Uterus (tissue), 3 donors: ENCODE measurements at regions not wholly inside any gene's neighbourhood (a gene's known extent, or its start where the extent isn't known, plus 50 kb on each side); places are given as distances from the start of the nearest gene placed in this dataset.
"Not testable (repeated sequence)": the region's sequence is repeated elsewhere in the genome, so short reads cannot be mapped to it uniquely, and the experiment has no call there.

Experiments used
- DNase-seq, 2 donors: peaks; one replicate each; pipeline ENCODE4 v3.0.0-alpha.2; 2019 to 2020
- H3K27ac ChIP-seq, 2 donors: fragments of 200-600 bp; sonication (generic); 1 replicate in 1 of 2; 2 replicates in 1 of 2; pipeline ENCODE4 v1.5.1; 2016 to 2018
- H3K27me3 ChIP-seq, 2 donors: fragments of 200-600 bp; sonication (generic); one replicate each; pipeline ENCODE4 v1.5.1; 2018 to 2019; ENCODE audit warnings: control low read depth in 1 of 2
- H3K36me3 ChIP-seq, 2 donors: fragments of 200-600 bp; sonication (generic); one replicate each; pipeline ENCODE4 v1.5.1; 2019; ENCODE audit warnings: control low read depth in 1 of 2
- H3K4me1 ChIP-seq, 2 donors: fragments of 200-600 bp; sonication (generic); one replicate each; pipeline ENCODE4 v1.5.1; 2018 to 2019; ENCODE audit warnings: control low read depth in 1 of 2
- H3K4me3 ChIP-seq, 2 donors: fragments of 200-600 bp; sonication (generic); 1 replicate in 1 of 2; 2 replicates in 1 of 2; pipeline ENCODE4 v1.5.1; 2018 to 2019; ENCODE audit warnings: mild to moderate bottlenecking in 1 of 2
- H3K9me3 ChIP-seq, 2 donors: fragments of 200-600 bp; sonication (generic); one replicate each; pipeline ENCODE4 v1.5.1; 2019; ENCODE audit warnings: control low read depth in 1 of 2
- POLR2A ChIP-seq, 2 donors: fragments of 450-650 bp; IDR thresholded peaks; one replicate each; pipeline ENCODE4 v1.6.1; 2016; ENCODE audit warnings: antibody characterized with exemption in 2 of 2, mild to moderate bottlenecking in 1 of 2, moderate library complexity in 1 of 2
- intact Hi-C: fragments of 100-400 bp; cut with DNase I; formaldehyde crosslinking; loops from one replicate; pipeline ENCODE4 v1.15.1; 2023; ENCODE audit warnings: low total_unique reads
- TF ChIP-seq, protein P1 (sequence below), 4 experiments: fragments of 200-600 bp in 2 of 4; fragments of 450-650 bp in 2 of 4; sonication (generic) in 2 of 4; IDR thresholded peaks; one replicate each; pipeline ENCODE4 v1.5.1; 2016 to 2019; ENCODE audit warnings: antibody characterized with exemption in 4 of 4, mild to moderate bottlenecking in 2 of 4, moderate library complexity in 1 of 4
- donor health status: DM: yes; HTN: yes; CAD: no.

DNA sequence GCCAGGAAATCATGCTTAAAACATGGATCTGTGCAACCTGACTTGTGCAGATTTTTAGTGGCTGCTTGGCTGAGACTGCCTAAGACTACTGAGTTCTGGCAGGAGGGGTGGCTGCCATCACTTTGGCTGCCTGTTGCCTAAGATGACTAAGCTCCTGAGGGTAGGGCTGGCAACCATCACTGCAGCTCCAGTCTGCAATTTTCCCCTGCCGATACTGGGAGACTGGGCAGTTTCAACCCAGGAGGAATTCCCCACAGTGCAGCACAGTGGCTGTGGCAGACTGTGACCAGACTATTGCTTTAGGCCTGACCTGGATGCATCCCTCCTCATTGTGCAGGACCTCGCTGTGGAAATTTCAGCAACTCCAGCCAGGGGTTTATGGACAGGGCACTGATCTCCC, 544.9 kb downstream of the ANKRD50 start:
- no peak for DNase-seq
- Histone ChIP-seq H3K27me3 (no peaks in the 10 kb centered on the region), H3K36me3 (no peaks in the 10 kb centered on the region), H3K4me3 (no peak overlapping the region), H3K4me1 (no peaks in the 10 kb centered on the region), H3K9me3 (no peaks in the 10 kb centered on the region), H3K27ac (no peak overlapping the region)
- intact Hi-C loops = no loop called here
- TF ChIP-seq, protein P1, sequence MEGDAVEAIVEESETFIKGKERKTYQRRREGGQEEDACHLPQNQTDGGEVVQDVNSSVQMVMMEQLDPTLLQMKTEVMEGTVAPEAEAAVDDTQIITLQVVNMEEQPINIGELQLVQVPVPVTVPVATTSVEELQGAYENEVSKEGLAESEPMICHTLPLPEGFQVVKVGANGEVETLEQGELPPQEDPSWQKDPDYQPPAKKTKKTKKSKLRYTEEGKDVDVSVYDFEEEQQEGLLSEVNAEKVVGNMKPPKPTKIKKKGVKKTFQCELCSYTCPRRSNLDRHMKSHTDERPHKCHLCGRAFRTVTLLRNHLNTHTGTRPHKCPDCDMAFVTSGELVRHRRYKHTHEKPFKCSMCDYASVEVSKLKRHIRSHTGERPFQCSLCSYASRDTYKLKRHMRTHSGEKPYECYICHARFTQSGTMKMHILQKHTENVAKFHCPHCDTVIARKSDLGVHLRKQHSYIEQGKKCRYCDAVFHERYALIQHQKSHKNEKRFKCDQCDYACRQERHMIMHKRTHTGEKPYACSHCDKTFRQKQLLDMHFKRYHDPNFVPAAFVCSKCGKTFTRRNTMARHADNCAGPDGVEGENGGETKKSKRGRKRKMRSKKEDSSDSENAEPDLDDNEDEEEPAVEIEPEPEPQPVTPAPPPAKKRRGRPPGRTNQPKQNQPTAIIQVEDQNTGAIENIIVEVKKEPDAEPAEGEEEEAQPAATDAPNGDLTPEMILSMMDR (IDR thresholded peaks at IDR 0.05) = no peak

DNA sequence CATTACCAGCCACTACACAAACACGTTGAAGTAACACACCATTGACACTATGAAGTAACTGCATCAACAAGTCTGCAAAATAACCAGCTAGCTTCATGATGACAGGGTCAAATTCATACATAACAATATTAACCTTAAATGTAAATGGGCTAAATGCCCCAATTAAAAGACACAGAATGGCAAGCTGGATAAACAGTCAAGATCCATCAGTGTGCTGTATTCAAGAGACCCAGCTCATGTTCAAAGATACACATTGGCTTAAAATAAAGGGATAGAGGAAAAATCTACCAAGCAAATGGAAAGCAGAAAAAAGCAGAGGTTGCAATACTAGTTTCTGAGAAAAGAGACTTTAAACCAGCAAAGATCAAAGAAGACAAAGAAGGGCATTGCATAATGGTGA, 543.0 kb downstream of the ANKRD50 start:
- H3K27ac ChIP-seq, H3K36me3 ChIP-seq, H3K4me1 ChIP-seq, H3K27me3 ChIP-seq, intact Hi-C loops, H3K9me3 ChIP-seq, DNase-seq, H3K4me3 ChIP-seq: not testable (repeated sequence)

DNA sequence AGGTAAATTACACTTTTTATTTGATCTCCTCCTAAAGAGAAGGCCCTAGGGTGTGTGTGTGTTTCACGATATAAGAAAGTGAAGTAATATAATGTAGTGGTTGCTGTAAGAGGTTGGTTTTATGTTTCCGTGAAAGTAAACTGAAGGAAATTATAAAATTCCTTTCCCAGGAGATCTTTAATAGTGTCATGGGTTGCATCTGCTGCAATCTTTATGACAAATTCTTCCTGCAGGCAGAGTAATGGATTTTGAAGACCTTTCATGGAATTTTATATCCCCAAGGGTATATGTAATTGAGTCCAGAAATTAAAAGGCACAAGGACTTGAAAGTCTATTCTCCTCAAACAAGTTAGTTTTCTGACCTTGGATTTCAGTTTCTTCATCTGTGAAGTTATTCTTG, 538.6 kb downstream of the ANKRD50 start:
- no peak for DNase-seq
- Histone ChIP-seq H3K4me1 (no peaks in the 10 kb centered on the region), H3K27ac (no peak overlapping the region), H3K27me3 (no peaks in the 10 kb centered on the region), H3K4me3 (no peak overlapping the region), H3K9me3 (no peaks in the 10 kb centered on the region), H3K36me3 (no peaks in the 10 kb centered on the region)
- intact Hi-C loops = no loop called here
- TF ChIP-seq, protein P1 (IDR thresholded peaks at IDR 0.05) = no peak
- no peak for TF ChIP-seq POLR2A (IDR thresholded peaks at IDR 0.05)

DNA sequence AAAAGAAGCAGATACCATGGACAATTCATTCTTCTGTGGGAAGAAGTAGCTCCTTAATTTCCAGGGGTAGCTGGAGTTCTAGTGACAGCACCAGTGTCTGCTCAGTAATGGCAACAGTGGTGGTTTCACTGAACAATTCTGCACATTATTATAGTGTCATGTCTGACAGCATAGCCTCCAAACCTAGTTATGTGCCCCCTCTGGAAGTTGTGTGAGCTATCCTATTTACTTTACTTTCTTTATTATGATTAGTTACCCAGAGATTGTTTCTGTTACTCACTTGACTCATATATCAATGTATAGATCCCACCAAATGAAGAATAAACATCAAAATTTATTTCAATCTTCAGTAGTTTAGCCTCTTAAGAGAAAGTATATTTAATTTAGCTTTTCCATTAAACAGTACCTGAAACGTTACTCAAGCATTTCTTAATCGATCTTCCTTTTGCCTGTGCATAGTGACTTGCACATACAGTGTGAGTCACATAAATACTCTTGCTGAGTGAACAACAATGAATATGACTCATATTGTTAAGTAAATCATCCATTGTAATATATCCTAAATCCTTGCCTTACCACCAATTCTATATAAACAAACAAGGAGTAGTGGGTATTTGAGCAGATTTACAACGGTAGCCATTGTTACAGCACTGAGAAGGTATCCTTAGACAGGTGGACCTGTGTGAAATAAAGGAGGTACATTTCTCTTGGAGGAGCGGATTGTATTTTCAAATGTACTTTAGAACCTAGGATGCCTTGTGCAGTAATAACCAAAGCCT, 534.7 kb downstream of the ANKRD50 start:
- no peak overlapping the region for H3K4me3 ChIP-seq
- no peaks in the 10 kb centered on the region for H3K36me3 ChIP-seq
- no peak overlapping the region for H3K27ac ChIP-seq
- H3K27me3 ChIP-seq = no peaks in the 10 kb centered on the region
- H3K9me3 ChIP-seq = no peaks in the 10 kb centered on the region
- H3K4me1 ChIP-seq = no peaks in the 10 kb centered on the region
- TF ChIP-seq, protein P1 (IDR thresholded peaks at IDR 0.05) = no peak
- no peak for TF ChIP-seq POLR2A (IDR thresholded peaks at IDR 0.05)
- intact Hi-C loops = loop anchor here (5.0 kb wide), 1 partner anchor 591 kb away; no protein-coding TSS in a partner anchor
- no peak for DNase-seq

DNA sequence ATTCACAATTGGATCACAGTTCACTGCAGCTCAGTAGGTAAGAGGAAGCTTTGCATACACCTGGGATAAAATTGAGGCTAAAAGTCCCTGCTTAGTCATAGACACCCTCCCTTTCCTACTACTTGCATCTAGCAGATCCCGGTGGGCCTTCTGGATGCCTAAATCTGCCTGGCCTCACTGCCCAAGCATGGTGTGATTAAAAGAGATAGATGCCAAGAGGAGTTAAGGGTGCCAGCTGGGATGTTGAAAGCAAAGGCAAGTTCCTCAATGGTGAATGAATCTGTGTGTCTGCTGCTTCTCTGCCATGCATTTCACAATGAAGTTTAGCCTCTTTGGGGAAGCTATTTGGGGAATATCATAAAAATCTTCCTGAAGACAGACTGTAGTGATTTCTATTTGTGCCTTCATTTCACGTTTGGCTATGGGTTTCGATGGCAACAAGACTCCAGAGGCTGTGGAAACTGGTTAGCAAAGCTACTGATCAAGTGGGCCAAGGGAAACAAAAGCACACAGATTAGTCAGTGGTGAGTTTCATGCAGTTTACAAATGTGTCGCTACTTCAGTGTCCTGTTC, 534.0 kb downstream of the ANKRD50 start:
- Histone ChIP-seq H3K9me3 (no peaks in the 10 kb centered on the region), H3K36me3 (no peaks in the 10 kb centered on the region), H3K4me3 (no peak overlapping the region), H3K4me1 (no peaks in the 10 kb centered on the region), H3K27me3 (no peaks in the 10 kb centered on the region), H3K27ac (no peak overlapping the region)
- DNase-seq = no peak
- TF ChIP-seq, protein P1 (IDR thresholded peaks at IDR 0.05) = no peak
- TF ChIP-seq POLR2A (IDR thresholded peaks at IDR 0.05) = no peak
- intact Hi-C loops = loop anchor here (5.0 kb wide), 1 partner anchor 591 kb away; no protein-coding TSS in a partner anchor
